GM23338 (cell line): ENCODE measurements at regions not wholly inside any gene's neighbourhood (a gene's known extent, or its start where the extent isn't known, plus 50 kb on each side); places are given as distances from the start of the nearest gene placed in this dataset.

Experiments
- ATAC-seq: fragments of 200-7000 bp; cut with Tn5 transposase; 3 replicates; pipeline ENCODE4 v1.9.1; 2020
- DNase-seq: peaks from one replicate; pipeline ENCODE4 v3.0.0-alpha.2; 2015; ENCODE audit warnings: low spot score
- H2AFZ ChIP-seq: fragments of 200-600 bp; sonication (generic); 2 replicates; pipeline ENCODE4 v1.8.0; 2016; ENCODE audit warnings: antibody characterized with exemption, mild to moderate bottlenecking, moderate library complexity
- H3F3A ChIP-seq: fragments of 200-600 bp; sonication (generic); replicated peaks from 2 replicates; pipeline ENCODE4 v1.8.0; 2017; ENCODE audit warnings: antibody characterized with exemption, mixed run types, low read depth
- H3K27ac ChIP-seq: fragments of 200-600 bp; sonication (generic); 2 replicates; pipeline ENCODE4 v1.6.1; 2016; ENCODE audit warnings: low read depth
- H3K27me3 ChIP-seq: fragments of 200-600 bp; sonication (generic); 2 replicates; pipeline ENCODE4 v1.8.0; 2016; ENCODE audit warnings: mild to moderate bottlenecking, mixed run types, moderate library complexity; ENCODE audit not compliant: insufficient read depth
- H3K36me3 ChIP-seq: fragments of 200-600 bp; sonication (generic); 2 replicates; pipeline ENCODE4 v1.8.0; 2016; ENCODE audit warnings: mild to moderate bottlenecking; ENCODE audit not compliant: insufficient read depth
- H3K4me1 ChIP-seq: fragments of 200-600 bp; sonication (generic); 2 replicates; pipeline ENCODE4 v1.8.0; 2016; ENCODE audit warnings: mild to moderate bottlenecking, moderate library complexity; ENCODE audit not compliant: insufficient read depth
- H3K4me2 ChIP-seq: fragments of 200-600 bp; sonication (generic); 2 replicates; pipeline ENCODE4 v1.7.1; 2017; ENCODE audit warnings: mixed run types
- H3K4me3 ChIP-seq: fragments of 200-600 bp; sonication (generic); 2 replicates; pipeline ENCODE4 v1.6.1; 2016; ENCODE audit warnings: mixed run types
- H3K79me2 ChIP-seq: fragments of 200-600 bp; sonication (generic); replicated peaks from 2 replicates; pipeline ENCODE4 v1.8.0; 2017; ENCODE audit warnings: mild to moderate bottlenecking; ENCODE audit not compliant: insufficient read depth
- H3K9me2 ChIP-seq: fragments of 200-600 bp; sonication (generic); 2 replicates; pipeline ENCODE4 v1.8.0; 2017; ENCODE audit not compliant: insufficient read depth
- H4K20me1 ChIP-seq: fragments of 200-600 bp; sonication (generic); replicated peaks from 2 replicates; pipeline ENCODE4 v1.8.0; 2017; ENCODE audit warnings: mild to moderate bottlenecking; ENCODE audit not compliant: insufficient read depth
- H3K27ac Mint-ChIP-seq: 2 replicates; pipeline ENCODE4 v1.8.0; 2020; ENCODE audit warnings: inconsistent platforms, mild to moderate bottlenecking, moderate library complexity, mixed read lengths
- H3K27me3 Mint-ChIP-seq: 3 replicates; pipeline ENCODE4 v1.8.0; 2022; ENCODE audit warnings: low read depth, mild to moderate bottlenecking, moderate library complexity, mixed read lengths, inconsistent platforms; ENCODE audit not compliant: insufficient read depth, poor library complexity
- H3K36me3 Mint-ChIP-seq: 3 replicates; pipeline ENCODE4 v1.8.0; 2021; ENCODE audit warnings: low read depth, mild to moderate bottlenecking, inconsistent platforms, moderate library complexity, mixed read lengths
- H3K4me1 Mint-ChIP-seq: 3 replicates; pipeline ENCODE4 v1.8.0; 2020; ENCODE audit warnings: mild to moderate bottlenecking, inconsistent platforms, mixed read lengths
- H3K4me3 Mint-ChIP-seq: 3 replicates; pipeline ENCODE4 v1.8.0; 2021; ENCODE audit warnings: moderate library complexity, mild to moderate bottlenecking, inconsistent platforms, mixed read lengths
- H3K9me3 Mint-ChIP-seq: 3 replicates; pipeline ENCODE4 v1.8.0; 2020; ENCODE audit warnings: moderate library complexity, mild to moderate bottlenecking, inconsistent platforms, mixed read lengths
- NANOG ChIP-seq: IDR thresholded peaks from 2 replicates; pipeline ENCODE4 v1.6.1; 2016; ENCODE audit warnings: antibody characterized with exemption, borderline replicate concordance
- REST ChIP-seq: IDR thresholded peaks from one replicate; pipeline ENCODE4 v1.6.1; 2018; ENCODE audit warnings: antibody characterized with exemption; ENCODE audit not compliant: unreplicated experiment
- STAT1 ChIP-seq: IDR thresholded peaks from one replicate; pipeline ENCODE4 v1.6.1; 2016; ENCODE audit warnings: antibody characterized with exemption; ENCODE audit not compliant: unreplicated experiment
- ZNF114 ChIP-seq: fragments of 250-450 bp; sonication (Bioruptor Pico); IDR thresholded peaks from 2 replicates; pipeline ENCODE4 v1.5.0; 2020; ENCODE audit warnings: mild to moderate bottlenecking, moderate library complexity
- TF ChIP-seq, protein P1 (sequence below): fragments of 250-450 bp; sonication (Bioruptor Pico); IDR thresholded peaks from 2 replicates; pipeline ENCODE4 v1.5.0; 2020; ENCODE audit warnings: mild to moderate bottlenecking, moderate library complexity
- TF ChIP-seq, protein P2 (sequence below), 2 experiments: fragments of 200-600 bp in 1 of 2; sonication (generic) in 1 of 2; conservative IDR thresholded peaks; 2 replicates each; pipeline versions ENCODE4 v1.5.1 to v1.6.1; 2016 to 2017; ENCODE audit warnings: antibody characterized with exemption in 2 of 2, low read depth in 2 of 2, mild to moderate bottlenecking in 2 of 2, moderate library complexity in 1 of 2
- TF ChIP-seq, protein P3 (sequence below): IDR thresholded peaks from 2 replicates; pipeline ENCODE4 v1.6.1; 2016; ENCODE audit warnings: antibody characterized with exemption

DNA sequence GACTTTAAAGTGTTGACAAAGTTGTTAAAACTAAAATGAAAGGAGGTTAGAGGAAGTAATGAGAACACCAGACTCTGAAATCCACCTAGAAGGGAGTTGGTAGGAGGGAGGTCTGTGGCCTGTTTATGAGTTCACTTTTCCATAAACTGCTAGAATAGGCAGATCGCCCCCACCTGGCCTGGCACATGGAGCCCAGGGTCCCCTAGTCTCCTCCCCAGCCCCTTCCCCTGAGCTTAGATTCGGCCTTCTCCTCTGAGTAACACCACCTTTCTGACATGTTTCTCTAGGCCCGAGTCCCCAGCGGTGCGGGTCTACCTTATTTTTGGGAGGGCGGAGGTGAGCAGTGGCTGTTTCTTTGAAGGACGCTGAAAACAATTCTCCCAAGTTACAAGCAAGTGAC is 54.5 kb upstream of the FAT1 start:
- H3K4me2 ChIP-seq, result no peak overlapping the region
- peak; percentile 21 for DNase-seq
- peak overlapping the region; percentile 85 for H2AFZ ChIP-seq
- peak; percentile 53 for ATAC-seq
- H3F3A ChIP-seq, result no peaks in the 10 kb centered on the region
- Mint-ChIP-seq H3K4me3 (no peak overlapping the region), H3K4me1 (no peaks in the 10 kb centered on the region), H3K27ac (no peak overlapping the region), H3K36me3 (no peaks in the 10 kb centered on the region), H3K27me3 (peaks cover 3% of the 10 kb centered on the region), H3K9me3 (no peaks in the 10 kb centered on the region)
- 0 out of 2 replicates have a peak, but pooled peaks cover 5% of the 10 kb centered on the region for H3K9me2 ChIP-seq
- TF ChIP-seq, protein P1, sequence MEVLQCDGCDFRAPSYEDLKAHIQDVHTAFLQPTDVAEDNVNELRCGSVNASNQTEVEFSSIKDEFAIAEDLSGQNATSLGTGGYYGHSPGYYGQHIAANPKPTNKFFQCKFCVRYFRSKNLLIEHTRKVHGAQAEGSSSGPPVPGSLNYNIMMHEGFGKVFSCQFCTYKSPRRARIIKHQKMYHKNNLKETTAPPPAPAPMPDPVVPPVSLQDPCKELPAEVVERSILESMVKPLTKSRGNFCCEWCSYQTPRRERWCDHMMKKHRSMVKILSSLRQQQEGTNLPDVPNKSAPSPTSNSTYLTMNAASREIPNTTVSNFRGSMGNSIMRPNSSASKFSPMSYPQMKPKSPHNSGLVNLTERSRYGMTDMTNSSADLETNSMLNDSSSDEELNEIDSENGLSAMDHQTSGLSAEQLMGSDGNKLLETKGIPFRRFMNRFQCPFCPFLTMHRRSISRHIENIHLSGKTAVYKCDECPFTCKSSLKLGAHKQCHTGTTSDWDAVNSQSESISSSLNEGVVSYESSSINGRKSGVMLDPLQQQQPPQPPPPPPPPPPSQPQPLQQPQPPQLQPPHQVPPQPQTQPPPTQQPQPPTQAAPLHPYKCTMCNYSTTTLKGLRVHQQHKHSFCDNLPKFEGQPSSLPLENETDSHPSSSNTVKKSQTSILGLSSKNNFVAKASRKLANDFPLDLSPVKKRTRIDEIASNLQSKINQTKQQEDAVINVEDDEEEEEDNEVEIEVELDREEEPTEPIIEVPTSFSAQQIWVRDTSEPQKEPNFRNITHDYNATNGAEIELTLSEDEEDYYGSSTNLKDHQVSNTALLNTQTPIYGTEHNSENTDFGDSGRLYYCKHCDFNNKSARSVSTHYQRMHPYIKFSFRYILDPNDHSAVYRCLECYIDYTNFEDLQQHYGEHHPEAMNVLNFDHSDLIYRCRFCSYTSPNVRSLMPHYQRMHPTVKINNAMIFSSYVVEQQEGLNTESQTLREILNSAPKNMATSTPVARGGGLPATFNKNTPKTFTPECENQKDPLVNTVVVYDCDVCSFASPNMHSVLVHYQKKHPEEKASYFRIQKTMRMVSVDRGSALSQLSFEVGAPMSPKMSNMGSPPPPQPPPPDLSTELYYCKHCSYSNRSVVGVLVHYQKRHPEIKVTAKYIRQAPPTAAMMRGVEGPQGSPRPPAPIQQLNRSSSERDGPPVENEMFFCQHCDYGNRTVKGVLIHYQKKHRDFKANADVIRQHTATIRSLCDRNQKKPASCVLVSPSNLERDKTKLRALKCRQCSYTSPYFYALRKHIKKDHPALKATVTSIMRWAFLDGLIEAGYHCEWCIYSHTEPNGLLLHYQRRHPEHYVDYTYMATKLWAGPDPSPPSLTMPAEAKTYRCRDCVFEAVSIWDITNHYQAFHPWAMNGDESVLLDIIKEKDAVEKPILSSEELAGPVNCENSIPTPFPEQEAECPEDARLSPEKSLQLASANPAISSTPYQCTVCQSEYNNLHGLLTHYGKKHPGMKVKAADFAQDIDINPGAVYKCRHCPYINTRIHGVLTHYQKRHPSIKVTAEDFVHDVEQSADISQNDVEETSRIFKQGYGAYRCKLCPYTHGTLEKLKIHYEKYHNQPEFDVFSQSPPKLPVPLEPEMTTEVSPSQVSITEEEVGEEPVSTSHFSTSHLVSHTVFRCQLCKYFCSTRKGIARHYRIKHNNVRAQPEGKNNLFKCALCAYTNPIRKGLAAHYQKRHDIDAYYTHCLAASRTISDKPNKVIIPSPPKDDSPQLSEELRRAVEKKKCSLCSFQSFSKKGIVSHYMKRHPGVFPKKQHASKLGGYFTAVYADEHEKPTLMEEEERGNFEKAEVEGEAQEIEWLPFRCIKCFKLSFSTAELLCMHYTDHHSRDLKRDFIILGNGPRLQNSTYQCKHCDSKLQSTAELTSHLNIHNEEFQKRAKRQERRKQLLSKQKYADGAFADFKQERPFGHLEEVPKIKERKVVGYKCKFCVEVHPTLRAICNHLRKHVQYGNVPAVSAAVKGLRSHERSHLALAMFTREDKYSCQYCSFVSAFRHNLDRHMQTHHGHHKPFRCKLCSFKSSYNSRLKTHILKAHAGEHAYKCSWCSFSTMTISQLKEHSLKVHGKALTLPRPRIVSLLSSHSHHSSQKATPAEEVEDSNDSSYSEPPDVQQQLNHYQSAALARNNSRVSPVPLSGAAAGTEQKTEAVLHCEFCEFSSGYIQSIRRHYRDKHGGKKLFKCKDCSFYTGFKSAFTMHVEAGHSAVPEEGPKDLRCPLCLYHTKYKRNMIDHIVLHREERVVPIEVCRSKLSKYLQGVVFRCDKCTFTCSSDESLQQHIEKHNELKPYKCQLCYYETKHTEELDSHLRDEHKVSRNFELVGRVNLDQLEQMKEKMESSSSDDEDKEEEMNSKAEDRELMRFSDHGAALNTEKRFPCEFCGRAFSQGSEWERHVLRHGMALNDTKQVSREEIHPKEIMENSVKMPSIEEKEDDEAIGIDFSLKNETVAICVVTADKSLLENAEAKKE (CRISPR knock-in tag), result no peak
- TF ChIP-seq, protein P2, sequence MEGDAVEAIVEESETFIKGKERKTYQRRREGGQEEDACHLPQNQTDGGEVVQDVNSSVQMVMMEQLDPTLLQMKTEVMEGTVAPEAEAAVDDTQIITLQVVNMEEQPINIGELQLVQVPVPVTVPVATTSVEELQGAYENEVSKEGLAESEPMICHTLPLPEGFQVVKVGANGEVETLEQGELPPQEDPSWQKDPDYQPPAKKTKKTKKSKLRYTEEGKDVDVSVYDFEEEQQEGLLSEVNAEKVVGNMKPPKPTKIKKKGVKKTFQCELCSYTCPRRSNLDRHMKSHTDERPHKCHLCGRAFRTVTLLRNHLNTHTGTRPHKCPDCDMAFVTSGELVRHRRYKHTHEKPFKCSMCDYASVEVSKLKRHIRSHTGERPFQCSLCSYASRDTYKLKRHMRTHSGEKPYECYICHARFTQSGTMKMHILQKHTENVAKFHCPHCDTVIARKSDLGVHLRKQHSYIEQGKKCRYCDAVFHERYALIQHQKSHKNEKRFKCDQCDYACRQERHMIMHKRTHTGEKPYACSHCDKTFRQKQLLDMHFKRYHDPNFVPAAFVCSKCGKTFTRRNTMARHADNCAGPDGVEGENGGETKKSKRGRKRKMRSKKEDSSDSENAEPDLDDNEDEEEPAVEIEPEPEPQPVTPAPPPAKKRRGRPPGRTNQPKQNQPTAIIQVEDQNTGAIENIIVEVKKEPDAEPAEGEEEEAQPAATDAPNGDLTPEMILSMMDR (conservative IDR thresholded peaks at IDR 0.05; ENCODE audit: low read depth in 2 of 2), result peak; percentile 13 to 47; a peak in 2 of 4 replicates
- TF ChIP-seq, protein P3, sequence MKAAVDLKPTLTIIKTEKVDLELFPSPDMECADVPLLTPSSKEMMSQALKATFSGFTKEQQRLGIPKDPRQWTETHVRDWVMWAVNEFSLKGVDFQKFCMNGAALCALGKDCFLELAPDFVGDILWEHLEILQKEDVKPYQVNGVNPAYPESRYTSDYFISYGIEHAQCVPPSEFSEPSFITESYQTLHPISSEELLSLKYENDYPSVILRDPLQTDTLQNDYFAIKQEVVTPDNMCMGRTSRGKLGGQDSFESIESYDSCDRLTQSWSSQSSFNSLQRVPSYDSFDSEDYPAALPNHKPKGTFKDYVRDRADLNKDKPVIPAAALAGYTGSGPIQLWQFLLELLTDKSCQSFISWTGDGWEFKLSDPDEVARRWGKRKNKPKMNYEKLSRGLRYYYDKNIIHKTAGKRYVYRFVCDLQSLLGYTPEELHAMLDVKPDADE, result no peak
- no peak for TF ChIP-seq NANOG
- TF ChIP-seq STAT1, result no peak
- no peak for TF ChIP-seq REST
- TF ChIP-seq ZNF114 (CRISPR knock-in tag), result no peak
- H3K27me3 ChIP-seq, result no peaks in the 10 kb centered on the region
- no peaks in the 10 kb centered on the region for H4K20me1 ChIP-seq
- H3K27ac ChIP-seq, result no peak overlapping the region
- no peak overlapping the region for H3K4me3 ChIP-seq
- no peaks in the 10 kb centered on the region for H3K36me3 ChIP-seq
- H3K4me1 ChIP-seq, result no peaks in the 10 kb centered on the region
- H3K79me2 ChIP-seq, result no peaks in the 10 kb centered on the region
